A549 (cell line): ENCODE measurements at regions not wholly inside any gene's neighbourhood (a gene's known extent, or its start where the extent isn't known, plus 50 kb on each side); places are given as distances from the start of the nearest gene placed in this dataset.

ENCODE experiments used
- ATAC-seq, 2 experiments: fragments of 200-7000 bp in 1 of 2; fragments of >200 bp in 1 of 2; cut with Nextera tagmentation in 1 of 2; cut with Tn5 transposase in 1 of 2; 3 replicates each; pipeline versions ENCODE4 v1.8.0 to v1.9.1; 2018 to 2020; ENCODE audit warnings: mild to moderate bottlenecking in 1 of 2, moderate library complexity in 1 of 2
- CTCF ChIA-PET: fragments of 300-600 bp; sonication (Branson Sonifier 250); formaldehyde crosslinking; extraction: SDS; loops from one replicate; lab custom pipeline; 2021; ENCODE audit warnings: antibody characterized with exemption, inconsistent platforms; lab: Yijun Ruan, JAX
- POLR2A ChIA-PET: fragments of 350-600 bp; formaldehyde crosslinking; extraction: SDS; loops from one replicate; lab custom pipeline; 2021; ENCODE audit warnings: antibody characterized with exemption, inconsistent platforms; lab: Yijun Ruan, JAX
- DNase-seq, 2 experiments: peaks; one replicate each; pipeline versions ENCODE4 v3.0.0 to v3.0.0-alpha.2; 2011 to 2016; ENCODE audit warnings: low read depth in 1 of 2, low spot score in 1 of 2
- FAIRE-seq: peaks from 2 replicates; lab custom pipeline; 2011; peaks lifted over from hg19 to GRCh38; lab: Jason Lieb, UNC
- H3K27ac ChIP-seq, 2 experiments: fragments of >200 bp; sonication (Bioruptor Twin); formaldehyde crosslinking; 3 replicates each; pipeline ENCODE4 v1.5.1; 2016 to 2017
- H3K4me1 ChIP-seq: fragments of >200 bp; sonication (Bioruptor Twin); formaldehyde crosslinking; 3 replicates; pipeline ENCODE4 v1.6.1; 2016
- H3K4me2 ChIP-seq: fragments of >200 bp; sonication (Bioruptor Twin); formaldehyde crosslinking; 3 replicates; pipeline ENCODE4 v1.6.1; 2016
- H3K4me3 ChIP-seq: fragments of >200 bp; sonication (Bioruptor Twin); formaldehyde crosslinking; 3 replicates; pipeline ENCODE4 v1.5.1; 2016
- H3K9me3 ChIP-seq: fragments of >200 bp; sonication (Bioruptor Twin); formaldehyde crosslinking; 3 replicates; pipeline ENCODE4 v1.6.1; 2016
- BHLHE40 ChIP-seq: IDR thresholded peaks from 2 replicates; pipeline ENCODE4 v1.6.1; 2012; ENCODE audit warnings: low read depth, low read length, inconsistent platforms
- CHD2 ChIP-seq: fragments of 150-350 bp; IDR thresholded peaks from 2 replicates; pipeline ENCODE4 v1.6.1; 2014; ENCODE audit warnings: low read length; ENCODE audit not compliant: partially characterized antibody
- CHD4 ChIP-seq: fragments of 200-600 bp; sonication (generic); IDR thresholded peaks from 2 replicates; pipeline ENCODE4 v1.6.1; 2016; ENCODE audit warnings: antibody characterized with exemption, mild to moderate bottlenecking, borderline replicate concordance
- EHMT2 ChIP-seq: fragments of 200-600 bp; sonication (generic); IDR thresholded peaks from 2 replicates; pipeline ENCODE4 v1.6.1; 2016; ENCODE audit warnings: antibody characterized with exemption, low read depth, mild to moderate bottlenecking, moderate library complexity
- EP300 ChIP-seq, 2 experiments: fragments of >200 bp; sonication (Bioruptor Twin); formaldehyde crosslinking; IDR thresholded peaks; 2 replicates in 1 of 2; 3 replicates in 1 of 2; pipeline ENCODE4 v1.6.1; 2016 to 2017
- ESRRA ChIP-seq: fragments of 150-350 bp; IDR thresholded peaks from 2 replicates; pipeline ENCODE4 v1.6.1; 2014; ENCODE audit warnings: mild to moderate bottlenecking, low read length, borderline replicate concordance
- FOSL2 ChIP-seq, 2 experiments: fragments of 450-650 bp in 1 of 2; fragments of >200 bp in 1 of 2; sonication (Bioruptor Twin) in 1 of 2; formaldehyde crosslinking; IDR thresholded peaks; 2 replicates each; pipeline versions ENCODE4 v1.5.0 to v1.6.1; 2016 to 2020; ENCODE audit warnings: mild to moderate bottlenecking in 1 of 2, moderate library complexity in 1 of 2
- FOXS1 ChIP-seq: fragments of 250-450 bp; sonication (Bioruptor Pico); IDR thresholded peaks from 2 replicates; pipeline ENCODE4 v1.5.0; 2020; ENCODE audit warnings: mild to moderate bottlenecking, moderate library complexity
- HEYL ChIP-seq: fragments of 250-450 bp; sonication (Bioruptor Pico); IDR thresholded peaks from 2 replicates; pipeline ENCODE4 v1.8.0; 2021; ENCODE audit warnings: mild to moderate bottlenecking, moderate library complexity
- KDM1A ChIP-seq: fragments of 200-600 bp; sonication (generic); IDR thresholded peaks from 2 replicates; pipeline ENCODE4 v1.6.1; 2016; ENCODE audit warnings: low read depth, mild to moderate bottlenecking
- MAFK ChIP-seq: fragments of 450-650 bp; IDR thresholded peaks from 2 replicates; pipeline ENCODE4 v1.6.1; 2014; ENCODE audit not compliant: partially characterized antibody
- MAZ ChIP-seq: fragments of 150-350 bp; IDR thresholded peaks from 2 replicates; pipeline ENCODE4 v1.6.1; 2014; ENCODE audit warnings: antibody characterized with exemption, low read depth, low read length, borderline replicate concordance
- MYC ChIP-seq: IDR thresholded peaks from 2 replicates; pipeline ENCODE4 v1.6.1; 2012; ENCODE audit warnings: mild to moderate bottlenecking, inconsistent platforms, low read length, improper control_type of control experiment, borderline replicate concordance
- NFE2L2 ChIP-seq: fragments of 150-350 bp; conservative IDR thresholded peaks from 2 replicates; pipeline ENCODE4 v1.6.1; 2014; ENCODE audit warnings: low read length
- POLR2AphosphoS2 ChIP-seq: conservative IDR thresholded peaks from 2 replicates; pipeline ENCODE4 v1.6.1; 2012; ENCODE audit warnings: low read length, improper control_type of control experiment, inconsistent platforms
- RCOR1 ChIP-seq: fragments of 150-350 bp; IDR thresholded peaks from 2 replicates; pipeline ENCODE4 v1.6.1; 2014; ENCODE audit warnings: antibody characterized with exemption, low read length, low read depth
- SMC3 ChIP-seq: fragments of >200 bp; sonication (Bioruptor Twin); formaldehyde crosslinking; IDR thresholded peaks from 3 replicates; pipeline ENCODE4 v1.6.1; 2018; ENCODE audit warnings: inconsistent platforms
- SREBF2 ChIP-seq: fragments of 450-650 bp; IDR thresholded peaks from 2 replicates; pipeline ENCODE4 v1.6.1; 2014; ENCODE audit warnings: mild to moderate bottlenecking, moderate library complexity
- TFCP2L1 ChIP-seq: fragments of 250-450 bp; sonication (Bioruptor Pico); IDR thresholded peaks from 2 replicates; pipeline ENCODE4 v1.5.0; 2021; ENCODE audit warnings: mild to moderate bottlenecking
- ZC3H11A ChIP-seq: fragments of 450-650 bp; IDR thresholded peaks from 2 replicates; pipeline ENCODE4 v1.6.1; 2014; ENCODE audit warnings: antibody characterized with exemption, mild to moderate bottlenecking
- ZNF302 ChIP-seq: fragments of 250-450 bp; sonication (Bioruptor Pico); IDR thresholded peaks from 2 replicates; pipeline ENCODE4 v1.9.0; 2021; ENCODE audit warnings: inconsistent platforms, mild to moderate bottlenecking, moderate library complexity
- ZSCAN20 ChIP-seq: fragments of 250-450 bp; sonication (Bioruptor Pico); IDR thresholded peaks from 2 replicates; pipeline ENCODE4 v1.8.0; 2022; ENCODE audit warnings: mild to moderate bottlenecking, moderate library complexity
- WGBS: methylation state at CpG from one replicate; pipeline ENCODE4 v1.1.6; 2017; ENCODE audit errors: missing lambda C conversion rate; 5-methylcytosine and 5-hydroxymethylcytosine counted together
- TF ChIP-seq, protein P1 (sequence below): fragments of >200 bp; sonication (Bioruptor Twin); formaldehyde crosslinking; IDR thresholded peaks from 3 replicates; pipeline ENCODE4 v1.5.1; 2016
- TF ChIP-seq, protein P2 (sequence below): IDR thresholded peaks from 2 replicates; pipeline ENCODE4 v1.6.1; 2012
- TF ChIP-seq, protein P3 (sequence below): fragments of >200 bp; sonication (Bioruptor Twin); formaldehyde crosslinking; IDR thresholded peaks from 2 replicates; pipeline ENCODE4 v1.6.1; 2016
- TF ChIP-seq, protein P4 (sequence below): IDR thresholded peaks from 2 replicates; pipeline ENCODE4 v1.6.1; 2012; ENCODE audit warnings: low read depth, borderline replicate concordance

DNA sequence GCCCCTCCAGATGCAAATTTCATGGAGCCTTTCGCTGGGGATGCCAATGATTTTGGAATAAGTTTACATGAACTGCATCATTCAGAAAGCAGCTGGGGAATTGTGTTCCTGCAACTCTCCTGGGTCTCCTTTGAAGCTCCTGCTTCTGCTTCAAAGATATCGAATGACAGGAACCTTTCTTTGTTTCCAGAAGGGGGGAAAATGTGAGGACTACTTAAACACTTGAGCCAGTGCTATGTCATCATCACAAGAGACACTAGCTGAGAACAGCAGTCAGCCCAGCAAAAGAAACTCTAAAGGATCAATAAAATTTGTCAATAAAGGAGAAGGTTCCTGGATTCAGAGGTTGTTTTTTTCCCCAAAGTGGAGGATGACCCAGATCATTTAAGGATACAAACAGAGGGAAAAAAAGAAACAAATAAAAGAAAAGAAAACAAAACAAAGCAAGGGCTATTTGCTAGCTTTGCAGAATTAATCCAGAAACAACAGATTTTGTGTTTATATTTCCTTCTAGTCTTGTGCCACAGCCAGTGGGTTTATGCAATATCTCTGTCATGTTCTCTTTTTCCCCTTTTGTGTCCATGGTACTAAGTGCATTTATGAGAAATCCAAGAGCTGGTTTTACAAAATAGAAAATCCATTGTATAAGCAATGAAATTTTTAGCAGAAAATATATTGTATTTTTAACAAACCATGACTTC lies 463.7 kb downstream of the CDH2 start:
- CTCF ChIA-PET: no interaction called here
- Histone ChIP-seq H3K4me2 (no peak overlapping the region), H3K4me1 (no peaks in the 10 kb centered on the region), H3K4me3 (no peak overlapping the region), H3K9me3 (no peaks in the 10 kb centered on the region), H3K27ac (no peak overlapping the region)
- WGBS: 3% methylated on average over 2 of the region's 2 CpGs
- TF ChIP-seq MAZ (no peak), ZSCAN20 (CRISPR knock-in tag) (no peak), CHD2 (no peak), EP300 (IDR thresholded peaks at IDR 0.05) (no peak), POLR2AphosphoS2 (no peak), FOSL2 (IDR thresholded peaks at IDR 0.05) (no peak), FOSL2 (CRISPR knock-in tag; IDR thresholded peaks at IDR 0.05) (no peak), SMC3 (no peak), MAFK (no peak)
- TF ChIP-seq, protein P1, sequence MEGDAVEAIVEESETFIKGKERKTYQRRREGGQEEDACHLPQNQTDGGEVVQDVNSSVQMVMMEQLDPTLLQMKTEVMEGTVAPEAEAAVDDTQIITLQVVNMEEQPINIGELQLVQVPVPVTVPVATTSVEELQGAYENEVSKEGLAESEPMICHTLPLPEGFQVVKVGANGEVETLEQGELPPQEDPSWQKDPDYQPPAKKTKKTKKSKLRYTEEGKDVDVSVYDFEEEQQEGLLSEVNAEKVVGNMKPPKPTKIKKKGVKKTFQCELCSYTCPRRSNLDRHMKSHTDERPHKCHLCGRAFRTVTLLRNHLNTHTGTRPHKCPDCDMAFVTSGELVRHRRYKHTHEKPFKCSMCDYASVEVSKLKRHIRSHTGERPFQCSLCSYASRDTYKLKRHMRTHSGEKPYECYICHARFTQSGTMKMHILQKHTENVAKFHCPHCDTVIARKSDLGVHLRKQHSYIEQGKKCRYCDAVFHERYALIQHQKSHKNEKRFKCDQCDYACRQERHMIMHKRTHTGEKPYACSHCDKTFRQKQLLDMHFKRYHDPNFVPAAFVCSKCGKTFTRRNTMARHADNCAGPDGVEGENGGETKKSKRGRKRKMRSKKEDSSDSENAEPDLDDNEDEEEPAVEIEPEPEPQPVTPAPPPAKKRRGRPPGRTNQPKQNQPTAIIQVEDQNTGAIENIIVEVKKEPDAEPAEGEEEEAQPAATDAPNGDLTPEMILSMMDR: no peak
- ATAC-seq (no peak), FAIRE-seq (no peak), DNase-seq (no peak)
- POLR2A ChIA-PET: no interaction called here

DNA sequence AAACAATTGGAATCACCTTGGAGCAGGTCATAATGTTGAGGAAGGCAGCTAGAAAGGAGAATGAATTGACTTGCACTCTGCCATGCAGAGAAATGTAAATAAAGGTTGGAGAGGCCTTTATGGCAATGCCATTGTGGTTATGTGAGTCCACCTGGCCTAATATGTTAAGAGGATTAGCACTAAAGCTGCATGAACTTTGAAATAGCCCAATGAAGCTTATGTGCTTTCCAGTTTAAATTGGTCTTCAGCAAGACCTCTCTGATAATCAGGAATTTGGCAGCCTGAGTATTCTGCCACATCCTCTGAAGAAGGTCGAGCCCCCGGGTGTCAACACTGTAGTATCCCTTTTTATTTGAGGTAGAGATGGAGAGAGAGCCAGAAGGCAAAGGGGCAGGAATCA lies 464.9 kb downstream of the CDH2 start:
- Histone ChIP-seq H3K4me1 (no peaks in the 10 kb centered on the region), H3K4me3 (no peak overlapping the region), H3K27ac (no peak overlapping the region), H3K9me3 (no peaks in the 10 kb centered on the region), H3K4me2 (no peak overlapping the region)
- POLR2A ChIA-PET: no interaction called here
- no peak for DNase-seq
- TF ChIP-seq, protein P2, sequence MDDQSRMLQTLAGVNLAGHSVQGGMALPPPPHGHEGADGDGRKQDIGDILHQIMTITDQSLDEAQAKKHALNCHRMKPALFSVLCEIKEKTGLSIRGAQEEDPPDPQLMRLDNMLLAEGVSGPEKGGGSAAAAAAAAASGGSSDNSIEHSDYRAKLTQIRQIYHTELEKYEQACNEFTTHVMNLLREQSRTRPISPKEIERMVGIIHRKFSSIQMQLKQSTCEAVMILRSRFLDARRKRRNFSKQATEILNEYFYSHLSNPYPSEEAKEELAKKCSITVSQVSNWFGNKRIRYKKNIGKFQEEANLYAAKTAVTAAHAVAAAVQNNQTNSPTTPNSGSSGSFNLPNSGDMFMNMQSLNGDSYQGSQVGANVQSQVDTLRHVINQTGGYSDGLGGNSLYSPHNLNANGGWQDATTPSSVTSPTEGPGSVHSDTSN: no peak
- TF ChIP-seq ESRRA: no peak
- no peak for TF ChIP-seq ZC3H11A
- TF ChIP-seq FOXS1 (CRISPR knock-in tag): no peak
- TF ChIP-seq, protein P3, sequence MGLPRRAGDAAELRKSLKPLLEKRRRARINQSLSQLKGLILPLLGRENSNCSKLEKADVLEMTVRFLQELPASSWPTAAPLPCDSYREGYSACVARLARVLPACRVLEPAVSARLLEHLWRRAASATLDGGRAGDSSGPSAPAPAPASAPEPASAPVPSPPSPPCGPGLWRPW: no peak
- no peak for TF ChIP-seq BHLHE40
- no peak for TF ChIP-seq EHMT2
- no peak for TF ChIP-seq KDM1A
- no peak for TF ChIP-seq TFCP2L1 (CRISPR knock-in tag)
- TF ChIP-seq ZNF302: no peak
- no peak for TF ChIP-seq NFE2L2
- TF ChIP-seq HEYL (CRISPR knock-in tag): no peak
- no peak for TF ChIP-seq POLR2AphosphoS2
- no peak for TF ChIP-seq SREBF2
- TF ChIP-seq CHD4: no peak
- ATAC-seq: no peak
- CTCF ChIA-PET: no interaction called here
- 4% methylated on average over 2 of the region's 2 CpGs for WGBS
- FAIRE-seq: no peak

DNA sequence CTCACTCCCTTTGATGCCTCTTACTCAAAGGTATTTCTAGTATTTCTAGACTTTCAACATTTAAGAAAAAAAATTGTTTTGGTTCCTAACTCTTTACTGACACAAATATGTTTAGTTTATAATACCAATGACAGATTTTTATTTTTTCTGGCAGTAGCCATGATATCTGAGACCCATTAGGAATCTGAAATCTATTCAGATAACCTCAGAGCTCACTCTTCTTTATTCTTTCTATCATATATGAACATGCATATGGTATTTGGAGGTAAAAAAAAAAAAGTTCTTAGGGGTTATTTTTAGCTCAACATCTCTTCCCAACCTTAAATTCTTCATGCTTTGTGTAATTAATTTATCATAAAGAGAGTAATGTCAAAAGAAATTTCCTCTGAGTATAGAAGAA lies 465.5 kb downstream of the CDH2 start:
- Histone ChIP-seq H3K9me3 (no peaks in the 10 kb centered on the region), H3K4me3 (no peak overlapping the region), H3K4me1 (no peaks in the 10 kb centered on the region), H3K4me2 (no peak overlapping the region), H3K27ac (no peak overlapping the region)
- TF ChIP-seq MYC (no peak), RCOR1 (no peak), BHLHE40 (no peak)
- TF ChIP-seq, protein P4, sequence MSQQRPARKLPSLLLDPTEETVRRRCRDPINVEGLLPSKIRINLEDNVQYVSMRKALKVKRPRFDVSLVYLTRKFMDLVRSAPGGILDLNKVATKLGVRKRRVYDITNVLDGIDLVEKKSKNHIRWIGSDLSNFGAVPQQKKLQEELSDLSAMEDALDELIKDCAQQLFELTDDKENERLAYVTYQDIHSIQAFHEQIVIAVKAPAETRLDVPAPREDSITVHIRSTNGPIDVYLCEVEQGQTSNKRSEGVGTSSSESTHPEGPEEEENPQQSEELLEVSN: no peak
- ATAC-seq: no peak
- ChIA-PET POLR2A (no interaction called here), CTCF (no interaction called here)
- FAIRE-seq: no peak
- DNase-seq: no peak
